ENCODE measurements at regions not wholly inside any gene's neighbourhood (a gene's known extent, or its start where the extent isn't known, plus 50 kb on each side); places are given as distances from the start of the nearest gene placed in this dataset.
"Not testable (repeated sequence)": the region's sequence is repeated elsewhere in the genome, so short reads cannot be mapped to it uniquely, and the experiment has no call there.

DNA sequence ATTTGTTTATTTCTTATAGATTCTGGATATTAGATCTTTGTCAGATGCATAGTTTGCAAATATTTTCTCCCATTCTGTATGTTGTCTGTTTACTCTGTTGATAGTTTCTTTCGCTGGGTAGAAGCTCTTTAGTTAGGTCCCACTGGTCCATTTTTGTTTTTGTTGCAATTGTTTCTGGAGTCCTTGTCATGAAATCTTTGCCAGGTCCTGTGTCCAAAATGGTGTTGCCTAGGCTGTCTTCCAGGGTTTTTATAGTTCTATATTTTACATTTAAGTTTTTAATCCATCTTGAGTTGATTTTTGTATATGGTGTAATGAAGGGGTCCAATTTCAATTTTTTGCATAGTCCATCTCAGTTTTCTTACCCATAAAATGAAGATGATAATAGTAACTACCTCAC is 173.9 kb upstream of the NT5E start:
- not testable (repeated sequence) for DNase-seq

DNA sequence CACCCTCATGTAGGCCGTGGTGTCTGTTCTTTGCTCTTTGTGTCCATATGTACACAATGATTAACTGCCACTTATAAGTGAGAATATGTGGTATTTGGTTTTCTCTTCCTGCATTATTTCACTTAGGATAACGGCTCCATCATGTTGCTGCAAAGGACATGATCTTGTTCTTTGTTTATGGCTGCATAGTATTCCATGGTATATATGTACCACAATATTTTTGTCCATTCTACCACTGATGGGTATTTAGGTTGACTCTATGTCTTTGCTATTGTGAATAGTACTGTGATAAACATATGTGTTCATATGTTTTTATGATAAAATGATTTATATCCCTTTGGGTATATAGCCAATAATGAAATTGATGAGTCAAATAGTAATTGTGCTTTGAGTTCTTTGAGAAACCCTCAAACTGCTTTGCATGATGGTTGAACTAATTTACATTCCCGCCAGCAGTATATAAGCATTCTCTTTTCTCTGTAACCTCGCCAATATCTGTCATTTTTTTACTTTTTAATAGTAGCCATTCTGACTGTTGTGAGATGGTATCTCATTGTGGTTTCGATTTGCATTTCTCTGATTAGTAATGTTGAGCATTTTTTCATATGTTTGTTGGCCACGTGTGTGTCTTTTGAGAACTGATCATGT is 174.4 kb upstream of the NT5E start:
- no peak for DNase-seq

DNA sequence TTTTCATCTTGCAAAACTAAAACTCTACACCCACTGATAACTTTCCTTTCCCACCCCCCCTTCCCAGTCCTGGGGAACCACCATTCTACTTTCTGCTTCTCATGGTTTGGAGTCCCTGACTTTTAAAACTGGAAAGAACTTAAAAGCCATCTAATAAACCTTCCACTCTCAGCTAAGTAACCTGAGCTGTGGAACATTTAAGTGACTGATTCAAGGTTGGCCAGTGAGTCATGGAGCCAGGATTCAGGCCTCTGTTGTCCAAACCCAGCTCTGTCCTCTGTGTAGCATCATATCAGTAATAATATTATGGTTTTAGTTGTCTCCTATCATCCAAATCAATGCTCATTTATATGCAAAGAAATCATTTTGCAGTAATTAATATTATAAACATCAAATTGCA is 176.0 kb upstream of the NT5E start:
- no peak for DNase-seq

DNA sequence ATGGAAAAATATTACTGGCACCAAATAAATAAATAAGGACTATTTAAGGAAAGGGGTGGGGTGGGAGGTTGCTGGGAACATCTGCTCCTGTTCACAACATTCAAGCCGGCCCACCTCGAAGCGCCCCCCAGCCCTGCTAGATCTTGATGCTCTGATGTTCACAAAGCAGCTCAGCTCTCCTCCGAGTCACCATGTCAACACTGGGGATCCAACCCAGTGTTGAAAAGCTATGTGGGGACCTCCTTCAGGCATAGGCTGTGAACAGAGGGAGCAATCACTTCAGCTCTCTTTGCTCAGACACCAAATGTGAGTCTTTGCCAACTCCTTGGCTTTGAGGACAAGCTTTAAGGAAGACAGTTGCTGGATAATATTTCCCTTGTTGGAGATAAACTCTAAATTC is 176.8 kb upstream of the NT5E start:
- no peak for DNase-seq

DNA sequence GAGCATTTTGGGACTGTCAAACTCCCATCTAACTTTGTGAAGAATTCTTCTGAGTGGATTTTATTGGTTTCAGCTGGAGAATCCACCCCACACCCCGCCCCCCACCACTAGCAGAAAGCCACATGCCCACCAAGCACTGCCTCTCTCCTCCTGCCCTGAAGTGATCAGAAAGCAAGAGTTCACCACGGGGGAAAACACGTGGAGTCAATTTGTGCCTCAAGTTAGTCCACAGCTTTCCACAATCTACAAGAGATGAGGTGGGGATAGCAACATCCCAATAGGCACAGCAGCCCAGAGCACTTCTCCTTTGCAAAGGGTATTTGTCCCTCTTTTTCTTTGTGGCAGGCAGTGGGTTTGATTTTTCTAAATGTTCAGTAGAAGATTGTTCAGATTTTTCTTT is 177.3 kb upstream of the NT5E start:
- DNase-seq, result no peak

DNA sequence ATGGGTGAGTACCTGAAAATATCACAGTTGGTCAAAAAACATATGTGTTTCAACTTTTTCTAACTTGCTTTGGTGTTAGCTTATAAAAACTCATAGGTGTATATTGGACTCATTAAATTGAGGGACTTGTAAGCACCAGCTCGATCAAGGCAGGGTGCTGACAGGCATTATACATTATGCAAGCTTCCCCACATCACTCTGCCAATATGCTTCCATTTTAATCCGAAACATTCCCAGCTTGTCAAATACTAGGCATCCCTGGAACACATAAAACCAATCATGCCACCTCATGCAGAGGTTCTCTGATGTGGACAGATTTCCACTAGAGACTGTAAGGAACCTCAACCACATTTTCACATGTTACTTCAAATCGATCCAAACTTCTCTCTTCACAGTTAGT is 187.3 kb upstream of the NT5E start:
- no peak for DNase-seq

DNA sequence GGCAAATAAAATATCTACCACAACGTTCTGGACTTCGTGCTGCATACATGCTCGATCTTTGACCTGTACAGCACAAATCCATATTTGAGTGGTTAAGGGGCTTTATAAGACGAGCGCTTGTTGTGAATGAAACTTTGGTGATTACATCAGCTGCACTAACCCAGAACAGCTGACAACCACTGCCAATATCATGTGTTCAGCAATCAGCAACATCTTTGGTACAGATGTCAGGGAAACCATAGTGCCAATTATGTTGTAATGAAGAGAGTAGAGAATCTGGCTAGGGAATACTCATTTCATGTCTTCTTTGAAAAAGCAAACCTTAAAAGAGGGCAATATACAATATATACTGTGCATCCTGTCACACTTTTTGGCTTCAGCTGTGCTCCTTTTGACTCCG is 188.6 kb upstream of the NT5E start:
- no peak for DNase-seq

DNA sequence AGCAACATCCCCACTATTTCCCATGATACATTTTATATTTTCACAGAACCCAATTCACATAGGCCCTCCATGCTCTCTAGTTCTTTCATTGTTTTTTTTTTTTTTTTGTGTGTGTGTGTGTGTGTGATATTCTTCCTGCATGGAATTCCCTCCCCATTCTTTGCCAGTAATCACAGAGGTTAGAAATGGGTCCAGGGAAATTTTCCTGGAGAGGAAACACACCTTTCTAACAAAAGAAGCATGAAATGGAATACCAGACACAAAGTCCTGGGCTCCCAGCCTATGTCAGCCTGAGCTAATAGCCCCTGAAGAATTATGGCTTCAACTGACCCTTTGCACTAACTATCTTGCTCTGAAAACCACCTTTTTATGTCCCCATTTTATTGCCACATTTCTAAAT is 194.2 kb upstream of the NT5E start:
- no peak for DNase-seq

DNA sequence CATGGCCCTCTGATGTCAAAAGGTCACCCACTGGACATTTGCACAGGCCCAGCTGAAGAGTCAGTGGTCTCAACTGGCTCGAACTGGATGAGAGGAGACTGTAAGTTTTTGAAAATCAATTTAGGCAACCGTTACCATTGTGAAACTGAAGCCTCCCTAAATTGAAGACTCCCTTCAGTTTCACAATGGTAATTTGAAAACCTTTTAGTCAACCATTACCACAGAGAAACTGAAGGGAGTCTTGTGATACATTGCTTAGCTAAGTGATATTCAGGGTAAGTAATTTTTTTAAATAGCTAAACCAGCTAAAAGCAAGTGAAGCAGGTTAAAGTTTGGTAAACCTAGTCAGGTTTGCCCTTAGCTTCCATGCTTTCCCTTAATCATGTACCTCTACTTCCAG is 197.3 kb upstream of the NT5E start:
- no peak for DNase-seq

DNA sequence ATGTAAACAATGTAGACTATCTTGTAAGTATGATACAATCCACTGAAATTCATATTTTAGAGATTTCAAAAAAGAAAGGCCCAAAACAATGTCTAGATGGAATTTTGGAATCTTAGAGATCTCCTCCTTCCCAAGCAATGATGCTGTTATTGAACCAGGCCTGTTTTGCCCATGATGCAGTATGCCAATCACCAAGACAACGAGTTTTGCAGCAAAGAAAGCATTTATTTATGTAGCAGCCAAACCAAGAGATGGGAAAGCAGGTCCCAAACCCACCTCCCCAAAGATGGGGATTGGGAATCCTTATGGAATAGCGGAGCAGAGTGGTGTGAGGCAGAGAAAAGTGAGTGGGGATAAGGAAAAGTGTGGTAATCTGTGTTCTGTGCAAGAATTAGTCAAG is 197.8 kb upstream of the NT5E start:
- no peak for DNase-seq

DNA sequence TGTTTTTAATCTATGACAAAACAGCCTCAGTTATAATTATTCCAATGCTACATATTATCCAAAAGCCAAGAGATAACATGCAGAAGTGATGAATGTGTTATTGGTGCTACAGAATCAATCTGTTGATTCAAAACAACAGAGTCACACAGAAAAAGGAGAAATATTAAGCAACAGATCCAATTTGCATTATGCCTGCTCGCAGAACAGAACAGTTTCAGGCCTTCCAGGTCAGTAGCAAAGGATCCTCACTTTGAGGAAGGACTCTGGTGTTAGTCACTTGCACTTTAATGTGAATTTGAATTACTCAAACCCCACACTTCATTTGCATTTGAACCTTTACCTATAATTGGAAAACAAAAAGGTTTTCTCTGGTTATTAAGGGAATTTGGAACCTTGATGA is 198.6 kb upstream of the NT5E start:
- DNase-seq, result no peak

DNA sequence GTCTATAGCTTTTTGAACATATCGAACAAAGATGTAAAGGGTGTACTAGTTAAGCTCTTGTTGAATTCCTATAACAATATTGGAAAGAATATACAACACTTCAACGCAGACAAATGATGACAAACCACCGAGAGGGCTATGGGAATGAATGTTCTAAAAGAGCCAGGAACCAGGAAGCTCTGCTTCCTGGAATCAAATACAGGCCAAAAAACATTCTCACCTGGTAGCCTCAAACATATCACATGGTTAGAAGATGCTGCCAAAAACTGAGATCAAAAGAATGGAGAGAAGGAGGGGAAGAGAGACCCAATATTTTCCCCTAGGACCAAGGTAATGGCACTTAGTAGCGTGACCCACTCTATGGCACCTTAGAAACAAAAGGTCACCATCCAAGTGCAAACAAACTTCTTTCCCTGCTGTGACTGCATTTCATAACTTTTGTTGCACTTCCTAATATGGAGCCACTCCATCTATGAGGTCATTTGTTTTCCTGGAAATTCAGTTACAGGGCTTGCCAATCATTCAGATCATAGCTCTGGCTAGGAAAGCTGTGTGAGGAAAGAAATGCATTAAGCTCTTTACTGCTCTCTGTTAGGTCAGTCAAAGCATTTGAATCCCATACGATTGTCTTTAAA is 199.2 kb upstream of the NT5E start:
- no peak for DNase-seq

DNA sequence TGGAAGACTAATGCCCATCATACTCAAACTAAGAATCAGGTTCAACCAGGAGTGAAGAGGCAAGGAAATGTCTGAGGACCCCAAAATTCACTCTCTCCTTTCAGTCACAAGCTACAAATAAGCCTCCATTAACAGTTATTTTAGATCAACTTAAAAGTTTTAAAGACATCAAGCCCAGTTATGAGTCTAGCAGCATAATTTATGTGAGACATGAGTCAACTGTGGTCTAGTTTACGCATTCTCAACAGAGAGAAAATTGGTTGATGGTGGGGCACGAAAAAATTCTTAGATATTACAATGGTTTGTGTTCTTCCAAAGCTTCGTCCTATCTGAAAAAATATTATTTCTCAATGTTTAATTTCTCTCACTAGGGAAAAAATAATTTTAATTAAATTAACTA is 204.9 kb upstream of the NT5E start:
- no peak for DNase-seq

DNA sequence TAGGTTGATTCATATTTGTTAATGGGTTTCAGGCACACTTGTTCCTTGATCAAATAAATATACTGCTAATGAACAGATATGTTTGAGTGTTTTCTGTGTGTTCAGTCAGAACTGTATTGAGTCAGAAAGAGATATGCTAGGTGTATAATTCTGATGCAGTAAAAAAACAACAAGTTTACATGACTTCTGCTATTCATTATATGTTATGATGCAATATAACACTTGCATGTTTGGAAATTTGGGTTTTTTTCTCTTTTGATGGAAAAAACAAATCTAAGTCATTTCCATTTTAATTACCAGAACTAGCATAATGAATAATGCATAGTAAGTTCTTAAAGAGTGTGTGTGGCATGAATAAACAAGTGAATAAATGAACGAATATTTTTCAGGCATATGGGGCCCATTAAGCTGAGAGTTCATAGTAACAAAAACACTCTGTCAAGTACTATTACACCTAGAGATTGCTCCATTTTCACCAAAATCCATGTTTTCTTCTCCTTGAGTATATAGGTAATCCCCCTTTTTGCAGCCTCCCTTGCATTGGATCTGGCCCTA is 208.3 kb upstream of the NT5E start:
- no peak for DNase-seq

DNA sequence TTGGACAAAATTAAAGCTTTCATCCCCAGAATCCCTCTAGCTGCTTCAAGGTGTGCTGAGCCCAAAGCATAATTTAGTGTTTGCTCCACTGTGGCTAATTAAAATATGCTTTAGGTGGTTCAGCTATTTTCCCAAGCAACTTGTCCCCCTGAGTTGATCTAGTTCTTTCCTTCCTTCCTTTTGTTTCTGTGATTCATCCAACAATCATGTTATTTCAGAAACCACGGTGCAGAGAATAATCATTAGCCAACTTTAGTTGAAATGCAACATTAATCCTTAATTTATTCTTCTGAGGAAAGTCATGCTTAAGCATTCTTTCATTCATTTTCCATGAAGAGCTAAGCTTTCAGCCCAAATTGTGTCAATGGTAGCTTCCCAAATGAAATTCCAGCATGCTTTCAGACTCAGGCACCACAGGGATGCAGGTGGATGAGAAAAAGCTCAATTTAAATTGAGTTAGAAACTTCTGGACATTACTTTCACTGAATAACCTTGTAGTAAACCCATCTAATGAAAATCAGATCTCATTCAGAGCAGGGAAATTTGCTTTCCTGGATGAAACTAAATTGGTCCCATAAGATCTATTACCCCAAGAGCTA is 209.0 kb upstream of the NT5E start:
- DNase-seq, result no peak

DNA sequence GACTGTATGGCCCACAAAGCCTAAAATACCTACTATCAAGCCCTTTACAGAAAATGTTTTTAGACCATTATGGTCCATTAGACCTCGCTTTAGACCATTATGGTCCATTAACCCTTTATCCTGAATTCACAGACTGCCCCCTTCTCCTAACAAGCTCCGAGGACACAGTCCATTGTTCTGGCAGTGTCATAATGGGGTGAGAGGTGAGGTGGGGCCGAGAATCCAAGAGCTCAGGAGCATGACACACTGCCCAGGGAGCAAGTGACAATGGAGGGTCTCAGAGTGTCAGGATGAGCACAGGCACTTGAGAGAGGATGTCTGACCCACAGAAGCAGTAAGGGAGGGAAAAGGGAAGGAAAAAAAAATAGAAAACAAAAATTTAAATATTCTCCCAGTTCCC is 212.4 kb upstream of the NT5E start:
- DNase-seq, result no peak

DNA sequence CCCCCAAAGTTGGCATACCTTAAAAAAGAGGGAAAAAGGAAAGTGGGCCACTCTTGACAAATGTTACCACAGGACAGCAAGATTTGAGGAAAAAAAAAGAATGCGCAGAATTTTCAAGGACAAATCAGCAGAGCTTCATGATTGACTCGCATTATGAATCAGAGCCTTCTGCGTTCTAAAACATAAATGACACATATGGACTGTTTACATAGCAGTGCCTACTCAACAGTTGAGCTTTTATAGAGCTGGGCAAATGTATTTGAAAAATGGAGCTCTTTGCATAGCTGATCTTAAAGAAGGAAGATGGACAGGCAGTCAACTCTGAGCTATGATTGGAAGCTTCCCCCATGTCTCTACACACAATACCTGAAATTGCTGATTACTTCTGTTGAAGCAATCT is 213.2 kb upstream of the NT5E start:
- no peak for DNase-seq

DNA sequence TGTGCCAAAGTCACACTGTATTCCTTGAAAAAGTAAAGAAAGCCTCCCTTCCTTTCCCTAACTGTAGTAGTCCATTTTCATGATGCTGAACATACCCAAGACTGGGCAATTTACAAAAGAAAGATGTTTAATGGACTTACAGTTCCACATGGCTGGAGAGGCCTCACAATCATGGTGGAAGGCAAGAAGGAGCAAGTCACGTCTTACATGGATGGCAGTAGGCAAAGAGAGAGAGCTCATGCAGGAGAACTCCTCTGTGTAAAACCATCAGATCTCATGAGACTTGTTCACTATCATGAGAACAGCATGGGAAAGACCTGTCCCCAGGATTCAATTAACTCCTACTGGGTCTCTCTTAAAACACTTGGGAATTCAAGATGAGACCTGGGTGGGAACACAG is 222.5 kb upstream of the NT5E start:
- not testable (repeated sequence) for DNase-seq

DNA sequence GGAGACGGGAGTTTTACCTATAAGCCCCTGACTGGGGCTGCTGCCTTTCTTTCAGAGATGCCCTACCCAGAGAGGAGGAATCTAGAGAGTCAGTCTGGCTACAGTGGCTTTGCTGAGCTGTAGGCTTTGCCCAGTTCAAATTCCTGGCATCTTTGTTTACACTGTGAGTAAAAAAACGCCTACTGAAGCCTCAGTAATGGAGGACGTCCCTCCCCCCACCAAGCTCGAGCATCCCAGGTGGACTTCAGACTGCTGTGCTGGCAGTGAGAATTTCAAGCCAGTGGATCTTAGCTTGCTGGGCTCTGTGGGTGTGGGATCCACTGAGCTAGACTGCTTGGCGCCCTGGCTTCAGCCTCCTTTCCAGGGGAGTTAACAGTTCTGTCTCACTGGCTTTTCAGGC is 237.1 kb upstream of the NT5E start:
- DNase-seq, result not testable (repeated sequence)

DNA sequence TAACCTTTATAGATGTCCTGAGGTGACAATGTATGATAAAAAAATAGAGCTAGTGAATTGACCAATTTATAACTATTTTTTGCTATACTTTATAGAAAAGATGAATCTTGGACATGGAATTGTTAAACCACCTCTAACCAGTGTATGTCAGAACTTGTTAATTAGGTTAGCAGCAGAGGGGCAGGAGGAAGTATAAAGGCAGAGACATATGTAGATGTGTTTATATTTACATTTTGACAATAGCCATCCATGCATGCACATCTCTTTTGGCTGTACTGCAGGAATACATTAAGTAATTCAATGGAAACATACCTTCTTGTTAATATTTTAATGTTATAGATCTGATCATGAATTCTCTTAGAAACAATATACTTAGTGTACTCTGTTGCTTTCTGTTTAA is 254.6 kb upstream of the NT5E start:
- DNase-seq, result no peak

DNA sequence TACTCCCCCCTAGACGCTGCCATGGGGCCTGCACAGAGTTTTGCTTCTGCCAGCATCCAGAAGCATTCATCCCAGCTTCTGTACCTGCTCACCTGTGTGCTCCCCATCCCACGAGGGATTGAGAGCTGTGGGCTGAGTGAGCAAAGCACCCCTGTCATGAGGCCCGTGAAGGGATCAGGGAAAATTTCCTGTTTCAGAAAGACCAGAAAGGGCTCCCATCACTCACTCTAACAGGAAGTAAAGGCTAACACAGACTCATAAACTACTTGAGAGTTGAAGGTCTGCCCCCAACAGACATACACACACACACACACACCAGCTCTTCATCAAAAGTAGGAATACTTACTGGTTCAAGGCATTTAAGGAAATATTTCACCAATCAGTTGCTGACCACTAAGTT is 256.5 kb upstream of the NT5E start:
- DNase-seq, result no peak

DNA sequence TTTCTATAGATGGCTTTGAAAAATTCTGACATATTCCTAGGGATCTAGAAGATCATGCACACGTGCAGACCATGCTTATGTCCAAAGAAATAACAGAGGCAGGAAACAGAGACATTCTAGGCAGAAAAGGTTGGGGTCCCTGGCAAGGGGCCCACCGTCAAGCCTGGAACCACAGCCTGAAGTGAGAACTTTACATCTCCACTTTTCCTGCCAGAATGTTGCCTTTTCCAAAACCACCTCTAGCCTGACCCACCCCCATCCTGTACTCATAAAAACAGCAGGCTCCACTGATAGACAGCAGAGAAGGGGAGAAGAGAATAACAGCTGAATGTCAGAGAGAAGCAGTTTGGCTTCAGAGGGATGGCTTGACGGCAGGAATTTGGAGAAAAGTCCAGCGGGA is 257.3 kb upstream of the NT5E start:
- DNase-seq, result no peak

DNA sequence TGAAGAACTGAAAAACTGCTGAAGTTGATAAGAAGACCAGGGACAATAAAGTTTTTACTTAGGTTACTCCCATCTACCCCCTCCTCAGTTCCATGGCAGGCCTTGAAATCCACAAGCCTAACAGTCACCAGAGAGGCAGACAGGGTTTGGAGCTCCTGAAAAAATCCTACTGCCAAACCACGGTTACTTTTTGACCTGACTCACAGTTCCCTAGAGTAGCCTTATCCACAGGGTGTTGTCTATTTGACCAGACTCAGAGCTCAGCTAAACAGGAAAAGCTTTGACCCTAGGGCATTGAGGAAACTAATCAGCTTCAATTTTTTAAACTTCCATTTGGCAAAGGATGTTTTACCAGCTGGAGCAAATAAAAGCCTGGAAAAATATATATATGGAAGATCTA is 257.7 kb upstream of the NT5E start:
- DNase-seq, result no peak

DNA sequence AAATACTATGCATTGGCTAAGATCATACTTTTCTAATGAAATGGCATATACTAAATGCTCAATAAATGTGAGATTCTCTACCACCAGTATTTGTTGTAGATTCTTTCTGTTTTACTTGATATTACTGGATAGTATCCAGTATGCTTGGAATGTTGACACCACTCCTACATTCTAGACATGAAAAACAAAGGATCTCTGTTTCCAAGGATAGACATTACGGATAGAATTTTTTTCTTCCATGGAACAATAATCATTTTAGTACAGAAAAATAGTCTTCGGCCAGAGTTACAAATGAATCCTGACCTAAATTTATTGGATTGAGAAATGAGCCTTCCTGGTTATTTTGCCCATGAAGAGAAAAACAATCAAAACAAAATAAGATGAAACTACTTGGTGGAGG is 258.2 kb upstream of the NT5E start:
- no peak for DNase-seq

All from activated naive CD4-positive, alpha-beta T cell (primary cell).